ENCODE measurements at regions not wholly inside any gene's neighbourhood (a gene's known extent, or its start where the extent isn't known, plus 50 kb on each side); places are given as distances from the start of the nearest gene placed in this dataset.

DNA sequence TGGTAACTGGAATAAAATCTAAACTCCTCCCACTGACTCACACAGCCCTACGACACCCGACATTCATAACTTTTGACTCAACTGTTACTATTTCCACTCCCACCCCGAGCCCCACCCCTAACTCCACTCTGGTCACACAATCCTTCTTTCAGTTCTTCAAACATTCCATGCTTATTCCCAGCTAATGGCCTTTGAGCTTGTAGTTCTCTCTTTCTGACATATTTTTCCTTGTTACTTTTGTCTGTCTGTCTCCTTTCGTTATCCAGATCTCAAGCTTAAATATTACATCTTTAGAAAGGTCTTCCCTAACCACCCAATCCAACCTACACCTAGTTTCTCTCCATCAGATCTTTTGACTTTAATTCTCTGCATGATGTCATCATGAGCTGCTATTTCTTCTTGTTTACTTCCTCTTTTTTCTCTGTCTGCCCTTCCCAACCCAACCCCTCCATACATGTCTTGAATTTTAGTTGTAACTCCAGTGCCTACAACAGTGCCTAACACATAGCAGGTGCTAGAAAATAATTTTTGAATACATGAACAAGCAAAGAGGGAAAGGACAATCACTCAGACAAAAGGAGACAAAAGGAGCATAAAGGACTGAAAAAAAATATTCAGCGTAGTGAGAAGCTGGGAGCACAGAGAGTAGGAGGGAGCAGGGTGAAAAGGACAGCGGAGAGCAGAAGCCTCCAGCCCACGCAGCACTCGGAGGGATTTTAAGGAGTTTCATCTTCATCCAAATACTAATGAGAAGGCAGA, 65.2 kb upstream of the SMIM36 start:
- Histone ChIP-seq H3K79me2 (replicated peaks; ENCODE audit: insufficient read depth, low read length) (no peaks in the 10 kb centered on the region), H3K4me2 (ENCODE audit: low read length) (no peak overlapping the region), H3K9me3 (ENCODE audit: low read length) (no peaks in the 10 kb centered on the region), H4K20me1 (ENCODE audit: insufficient read depth) (no peaks in the 10 kb centered on the region), H3K27me3 (ENCODE audit: insufficient read depth, low read depth, low read length) (no peaks in the 10 kb centered on the region), H3K27ac (ENCODE audit: low read length) (no peak overlapping the region), H3F3A (ENCODE audit: insufficient read depth, low read length, poor library complexity, severe bottlenecking) (no peaks in the 10 kb centered on the region), H2AFZ (ENCODE audit: low read depth, low read length) (no peak overlapping the region), H3K9me2 (ENCODE audit: insufficient read depth, low read length) (no peaks in the 10 kb centered on the region), H3K9ac (ENCODE audit: low read length) (no peak overlapping the region), H3K36me3 (ENCODE audit: insufficient read depth, low read length) (no peaks in the 10 kb centered on the region), H3K4me3 (ENCODE audit: low read length) (no peak overlapping the region)
- TF ChIP-seq REST (IDR thresholded peaks at IDR 0.05; ENCODE audit: borderline replicate concordance) (no peak), POLR2AphosphoS5 (IDR thresholded peaks at IDR 0.05) (no peak), MXI1 (conservative IDR thresholded peaks at IDR 0.05; ENCODE audit: poor library complexity, severe bottlenecking) (no peak), TAF1 (IDR thresholded peaks at IDR 0.05; ENCODE audit: low read depth) (no peak), RAD21 (conservative IDR thresholded peaks at IDR 0.05) (no peak), SMC3 (conservative IDR thresholded peaks at IDR 0.05; ENCODE audit: poor library complexity) (no peak), EZH2 (IDR thresholded peaks at IDR 0.05; ENCODE audit: borderline replicate concordance, insufficient read depth, low read length, poor library complexity, severe bottlenecking) (no peak), EP300 (conservative IDR thresholded peaks at IDR 0.05; ENCODE audit: poor library complexity, severe bottlenecking) (no peak)
- TF ChIP-seq, protein P1, sequence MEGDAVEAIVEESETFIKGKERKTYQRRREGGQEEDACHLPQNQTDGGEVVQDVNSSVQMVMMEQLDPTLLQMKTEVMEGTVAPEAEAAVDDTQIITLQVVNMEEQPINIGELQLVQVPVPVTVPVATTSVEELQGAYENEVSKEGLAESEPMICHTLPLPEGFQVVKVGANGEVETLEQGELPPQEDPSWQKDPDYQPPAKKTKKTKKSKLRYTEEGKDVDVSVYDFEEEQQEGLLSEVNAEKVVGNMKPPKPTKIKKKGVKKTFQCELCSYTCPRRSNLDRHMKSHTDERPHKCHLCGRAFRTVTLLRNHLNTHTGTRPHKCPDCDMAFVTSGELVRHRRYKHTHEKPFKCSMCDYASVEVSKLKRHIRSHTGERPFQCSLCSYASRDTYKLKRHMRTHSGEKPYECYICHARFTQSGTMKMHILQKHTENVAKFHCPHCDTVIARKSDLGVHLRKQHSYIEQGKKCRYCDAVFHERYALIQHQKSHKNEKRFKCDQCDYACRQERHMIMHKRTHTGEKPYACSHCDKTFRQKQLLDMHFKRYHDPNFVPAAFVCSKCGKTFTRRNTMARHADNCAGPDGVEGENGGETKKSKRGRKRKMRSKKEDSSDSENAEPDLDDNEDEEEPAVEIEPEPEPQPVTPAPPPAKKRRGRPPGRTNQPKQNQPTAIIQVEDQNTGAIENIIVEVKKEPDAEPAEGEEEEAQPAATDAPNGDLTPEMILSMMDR (IDR thresholded peaks at IDR 0.05; ENCODE audit: poor library complexity, severe bottlenecking), result no peak

- TF ChIP-seq POLR2AphosphoS5 (IDR thresholded peaks at IDR 0.05) (no peak), SMC3 (conservative IDR thresholded peaks at IDR 0.05; ENCODE audit: poor library complexity) (no peak), EP300 (conservative IDR thresholded peaks at IDR 0.05; ENCODE audit: poor library complexity, severe bottlenecking) (no peak), RAD21 (conservative IDR thresholded peaks at IDR 0.05) (no peak), REST (IDR thresholded peaks at IDR 0.05; ENCODE audit: borderline replicate concordance) (no peak), TAF1 (IDR thresholded peaks at IDR 0.05; ENCODE audit: low read depth) (no peak), EZH2 (IDR thresholded peaks at IDR 0.05; ENCODE audit: borderline replicate concordance, insufficient read depth, low read length, poor library complexity, severe bottlenecking) (no peak), MXI1 (conservative IDR thresholded peaks at IDR 0.05; ENCODE audit: poor library complexity, severe bottlenecking) (no peak)
- TF ChIP-seq, protein P1 (IDR thresholded peaks at IDR 0.05; ENCODE audit: poor library complexity, severe bottlenecking), result no peak
- Histone ChIP-seq H3K27ac (ENCODE audit: low read length) (no peak overlapping the region), H3K36me3 (ENCODE audit: insufficient read depth, low read length) (no peaks in the 10 kb centered on the region), H3K27me3 (ENCODE audit: insufficient read depth, low read depth, low read length) (no peaks in the 10 kb centered on the region), H3K4me3 (ENCODE audit: low read length) (no peak overlapping the region), H2AFZ (ENCODE audit: low read depth, low read length) (no peak overlapping the region), H3K79me2 (replicated peaks; ENCODE audit: insufficient read depth, low read length) (no peaks in the 10 kb centered on the region), H3F3A (ENCODE audit: insufficient read depth, low read length, poor library complexity, severe bottlenecking) (no peaks in the 10 kb centered on the region), H3K9me3 (ENCODE audit: low read length) (no peaks in the 10 kb centered on the region), H3K4me2 (ENCODE audit: low read length) (no peak overlapping the region), H3K9ac (ENCODE audit: low read length) (no peak overlapping the region), H3K9me2 (ENCODE audit: insufficient read depth, low read length) (no peaks in the 10 kb centered on the region), H4K20me1 (ENCODE audit: insufficient read depth) (no peaks in the 10 kb centered on the region)
These were observed 63.9 kb upstream of the SMIM36 start for GRCh38 chr17:55575058-55575636.

All from neural cell (in vitro differentiated cells).